DMS 273 (cell line): ENCODE measurements at regions not wholly inside any gene's neighbourhood (a gene's known extent, or its start where the extent isn't known, plus 50 kb on each side); places are given as distances from the start of the nearest gene placed in this dataset.
A peak's percentile ranks its signal among the peaks of the same experiment; 100 is the strongest.
"Not testable (repeated sequence)": the region's sequence is repeated elsewhere in the genome, so short reads cannot be mapped to it uniquely, and the experiment has no call there.

Source experiments
- DNase-seq: peaks from one replicate; lab custom pipeline; 2025; ENCODE audit not compliant: unreplicated experiment; lab: John Stamatoyannopoulos, UW

GRCh38 chr11:26891501-26891900 is 102.4 kb upstream of the FIBIN start:
- no peak for DNase-seq

- no peak for DNase-seq
Measured at GRCh38 chr11:26896719-26897118, 97.2 kb upstream of the FIBIN start.

- no peak for DNase-seq
Measured at GRCh38 chr11:26898799-26899198, 95.1 kb upstream of the FIBIN start.

GRCh38 chr11:26901162-26901561 is 92.8 kb upstream of the FIBIN start:
- DNase-seq = no peak

GRCh38 chr11:26904132-26904531 is 89.8 kb upstream of the FIBIN start:
- DNase-seq = peak; percentile 0

- DNase-seq = no peak
Measured at GRCh38 chr11:26904801-26905200, 89.1 kb upstream of the FIBIN start.

GRCh38 chr11:26905368-26905767 is 88.5 kb upstream of the FIBIN start:
- DNase-seq = peak; percentile 60

- DNase-seq = no peak
Measured at GRCh38 chr11:26909515-26909914, 84.4 kb upstream of the FIBIN start.

- no peak for DNase-seq
Measured at GRCh38 chr11:26909991-26910591, 83.8 kb upstream of the FIBIN start.

GRCh38 chr11:26914968-26915367 is 78.9 kb upstream of the FIBIN start:
- no peak for DNase-seq

GRCh38 chr11:26916805-26917204 is 77.1 kb upstream of the FIBIN start:
- DNase-seq = no peak

GRCh38 chr11:26928582-26928981 is 65.3 kb upstream of the FIBIN start:
- no peak for DNase-seq

- no peak for DNase-seq
Measured at GRCh38 chr11:26929806-26930517, 64.0 kb upstream of the FIBIN start.

- DNase-seq = peak; percentile 50
Measured at GRCh38 chr11:26930518-26931247, 63.2 kb upstream of the FIBIN start.

- DNase-seq = peak; percentile 50
Measured at GRCh38 chr11:26931248-26931631, 62.7 kb upstream of the FIBIN start.

- no peak for DNase-seq
Measured at GRCh38 chr11:26931881-26932280, 62.0 kb upstream of the FIBIN start.

- no peak for DNase-seq
Measured at GRCh38 chr11:26936109-26936508, 57.8 kb upstream of the FIBIN start.

GRCh38 chr11:26937386-26937785 is 56.5 kb upstream of the FIBIN start:
- no peak for DNase-seq

- DNase-seq = not testable (repeated sequence)
Measured at GRCh38 chr11:26940501-26940900, 53.4 kb upstream of the FIBIN start.

- DNase-seq = no peak
Measured at GRCh38 chr11:26942356-26942755, 51.6 kb upstream of the FIBIN start.

GRCh38 chr11:26943636-26944035 is 50.3 kb upstream of the FIBIN start:
- no peak for DNase-seq
